Stomach (tissue), 8 donors: ENCODE measurements at regions not wholly inside any gene's neighbourhood (a gene's known extent, or its start where the extent isn't known, plus 50 kb on each side); places are given as distances from the start of the nearest gene placed in this dataset.

ENCODE experiments used
- DNase-seq, 2 donors: peaks; one replicate each; pipeline versions ENCODE4 v3.0.0 to v3.0.0-alpha.2; 2013 to 2019
- H3K27ac ChIP-seq, 5 donors: fragments of 200-600 bp in 4 of 5; sonication (generic) in 4 of 5; one replicate each; pipeline ENCODE4 v1.5.1; 2013 to 2019; ENCODE audit warnings: mild to moderate bottlenecking in 1 of 5, moderate library complexity in 1 of 5
- H3K27me3 ChIP-seq, 3 donors: fragments of 200-600 bp; sonication (generic); one replicate each; pipeline ENCODE4 v1.5.1; 2017 to 2019; ENCODE audit warnings: mixed run types in 1 of 3
- H3K36me3 ChIP-seq, 4 donors: fragments of 200-600 bp; sonication (generic); 1 replicate in 3 of 4; 2 replicates in 1 of 4; pipeline ENCODE4 v1.5.1; 2016 to 2019
- H3K4me1 ChIP-seq, 4 donors: fragments of 200-600 bp; sonication (generic); one replicate each; pipeline ENCODE4 v1.5.1; 2016 to 2019
- H3K4me3 ChIP-seq, 4 donors: fragments of 200-600 bp; sonication (generic) in 3 of 4; one replicate each; pipeline ENCODE4 v1.5.1; 2016 to 2019; ENCODE audit warnings: mild to moderate bottlenecking in 1 of 4
- H3K9me3 ChIP-seq, 4 donors: fragments of 200-600 bp; sonication (generic); one replicate each; pipeline ENCODE4 v1.5.1; 2016 to 2019
- CTCF ChIP-seq, 7 experiments: fragments of 450-650 bp in 4 of 7; fragments of 200-600 bp in 3 of 7; sonication (generic) in 3 of 7; IDR thresholded peaks; one replicate each; pipeline ENCODE4 v1.5.1; 2016 to 2019; ENCODE audit warnings: antibody characterized with exemption in 7 of 7, control low read depth in 2 of 7, mild to moderate bottlenecking in 1 of 7
- EP300 ChIP-seq: sonication (generic); formaldehyde crosslinking; IDR thresholded peaks from one replicate; pipeline ENCODE4 v1.6.1; 2017; ENCODE audit warnings: antibody characterized with exemption
- POLR2A ChIP-seq, 4 donors: fragments of 450-650 bp; IDR thresholded peaks; one replicate each; pipeline ENCODE4 v1.6.1; 2016; ENCODE audit warnings: antibody characterized with exemption in 4 of 4, control low read depth in 2 of 4, mild to moderate bottlenecking in 1 of 4, moderate library complexity in 1 of 4
- POLR2AphosphoS5 ChIP-seq, 3 donors: sonication (generic); formaldehyde crosslinking; IDR thresholded peaks; one replicate each; pipeline ENCODE4 v1.6.1; 2016; ENCODE audit warnings: antibody characterized with exemption in 3 of 3
- whole genome bisulfite sequencing, 5 donors: extraction: QIAGEN DNeasy Blood & Tissue Kit in 3 of 5; methylation state at CpG; one replicate each; pipeline versions ENCODE4 v1.1.5 to v1.1.7; 2013 to 2018; 5-methylcytosine and 5-hydroxymethylcytosine counted together
- intact Hi-C: fragments of 100-400 bp; cut with DNase I; formaldehyde crosslinking; loops from one replicate; pipeline ENCODE4 v1.15.1; 2023; ENCODE audit warnings: low total_unique reads
- donor health status: healthy with polysubstance abuse.
- donor health status: Bipolar disorder and iron deficiency.
- donor health status: healthy.

- no peak overlapping the region for H3K27ac ChIP-seq
- intact Hi-C loops, result no loop called here
- DNase-seq, result peak in 1 of 2 donors; percentile 30
- no peak overlapping the region for H3K4me3 ChIP-seq
- 15 to 34% (median 28%) methylated on average over 1 of the region's 1 CpG for WGBS, 5 donors
- H3K36me3 ChIP-seq, result no peaks in the 10 kb centered on the region
- H3K27me3 ChIP-seq, result no peaks in the 10 kb centered on the region
- peaks cover 0 to 9% (median 5%) of the 10 kb centered on the region in 4 donors for H3K9me3 ChIP-seq
- no peak for TF ChIP-seq POLR2A (IDR thresholded peaks at IDR 0.05)
- no peak for TF ChIP-seq EP300
- no peaks in the 10 kb centered on the region for H3K4me1 ChIP-seq
Measured at GRCh38 chr11:116294630-116295029, 478.2 kb downstream of the BUD13 start.

DNA sequence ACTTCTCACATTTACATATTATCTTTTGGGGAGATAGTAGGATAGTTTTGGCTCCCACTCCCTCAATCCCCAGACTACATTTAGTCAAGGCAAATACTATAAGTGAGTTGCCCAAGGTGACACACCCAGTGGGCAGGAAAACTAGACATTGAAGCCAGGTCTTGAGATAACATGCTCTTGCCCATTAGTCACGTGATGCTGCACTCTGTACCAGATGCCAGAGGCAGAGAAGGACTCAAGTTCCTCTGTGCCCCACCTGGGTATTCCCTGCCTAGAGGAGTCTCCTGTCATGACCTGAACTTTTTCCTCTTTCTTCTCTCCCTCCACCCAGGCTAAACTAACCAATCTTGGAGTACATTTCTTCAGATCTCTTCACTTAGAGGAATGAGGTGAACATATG lies 484.9 kb downstream of the BUD13 start:
- WGBS, 5 donors, result 19 to 63% (median 25%) methylated on average over 1 of the region's 1 CpG
- H3K9me3 ChIP-seq, result peaks cover 0 to 16% (median 12%) of the 10 kb centered on the region in 4 donors
- intact Hi-C loops, result no loop called here
- H3K36me3 ChIP-seq, result no peaks in the 10 kb centered on the region
- H3K27ac ChIP-seq, result no peak overlapping the region
- H3K4me1 ChIP-seq, result no peaks in the 10 kb centered on the region
- H3K4me3 ChIP-seq, result no peak overlapping the region
- no peak for DNase-seq
- H3K27me3 ChIP-seq, result no peaks in the 10 kb centered on the region
- TF ChIP-seq EP300 (no peak), POLR2AphosphoS5 (IDR thresholded peaks at IDR 0.05) (no peak), POLR2A (IDR thresholded peaks at IDR 0.05) (no peak), CTCF (IDR thresholded peaks at IDR 0.05) (no peak)

DNA sequence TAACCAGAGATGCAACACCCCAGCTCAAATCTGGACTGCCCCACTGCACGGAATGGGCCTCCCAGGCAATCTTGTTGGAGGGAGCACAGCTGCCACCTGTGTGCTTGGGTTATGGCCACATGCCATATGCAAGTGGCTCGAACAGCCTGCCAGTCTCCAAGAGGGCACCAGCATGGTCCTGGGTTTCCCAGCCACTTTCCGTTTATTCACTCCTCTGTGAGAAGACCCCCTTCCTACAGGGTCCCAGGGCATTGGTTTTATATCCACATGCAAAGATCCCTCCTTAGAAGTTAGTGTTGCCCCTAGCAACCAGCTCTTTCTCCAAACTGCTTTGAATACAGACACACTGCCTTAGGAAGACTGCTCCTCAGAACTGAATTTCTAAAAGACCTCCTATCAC lies 487.8 kb downstream of the BUD13 start:
- no peak overlapping the region for H3K4me3 ChIP-seq
- no peak for DNase-seq
- 51 to 69% (median 62%) methylated on average over 3 of the region's 3 CpGs for WGBS, 5 donors
- intact Hi-C loops, result no loop called here
- peaks cover 0 to 11% (median 10%) of the 10 kb centered on the region in 4 donors for H3K9me3 ChIP-seq
- H3K27ac ChIP-seq, result no peak overlapping the region
- H3K36me3 ChIP-seq, result no peaks in the 10 kb centered on the region
- TF ChIP-seq POLR2A (IDR thresholded peaks at IDR 0.05) (no peak), EP300 (no peak), CTCF (IDR thresholded peaks at IDR 0.05) (no peak), POLR2AphosphoS5 (IDR thresholded peaks at IDR 0.05) (no peak)
- H3K27me3 ChIP-seq, result no peaks in the 10 kb centered on the region
- no peaks in the 10 kb centered on the region for H3K4me1 ChIP-seq

GRCh38 chr11:116283300-116283699 lies 489.5 kb downstream of the BUD13 start:
- Histone ChIP-seq H3K27ac (no peak overlapping the region), H3K4me3 (no peak overlapping the region), H3K4me1 (no peaks in the 10 kb centered on the region), H3K9me3 (no peaks in the 10 kb centered on the region), H3K36me3 (no peaks in the 10 kb centered on the region), H3K27me3 (no peaks in the 10 kb centered on the region)
- intact Hi-C loops, result no loop called here
- WGBS, 5 donors, result 76 to 90% (median 85%) methylated on average over 3 of the region's 3 CpGs
- no peak for DNase-seq
- no peak for TF ChIP-seq CTCF (IDR thresholded peaks at IDR 0.05)
- no peak for TF ChIP-seq POLR2AphosphoS5 (IDR thresholded peaks at IDR 0.05)
- TF ChIP-seq EP300, result no peak
- TF ChIP-seq POLR2A (IDR thresholded peaks at IDR 0.05), result no peak

DNA sequence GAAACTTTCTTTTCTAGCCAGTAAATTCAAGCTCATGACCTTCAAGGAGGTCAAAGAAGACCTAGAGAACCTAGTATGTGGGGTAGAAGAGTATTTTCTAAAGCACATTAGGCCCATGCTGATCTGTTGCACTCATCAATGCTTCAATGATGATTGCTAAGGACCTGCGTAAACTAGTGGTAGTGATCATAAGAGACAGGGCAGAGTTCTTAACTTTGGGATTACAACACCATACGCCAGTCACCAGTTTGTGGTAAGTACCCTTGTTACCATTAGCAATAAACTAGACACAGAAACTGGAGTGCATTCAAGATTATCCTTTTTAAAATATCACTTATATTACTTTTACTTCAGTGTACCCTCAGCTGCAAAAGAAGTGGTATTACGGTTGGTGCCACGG lies 490.3 kb downstream of the BUD13 start:
- Histone ChIP-seq H3K4me3 (no peak overlapping the region), H3K4me1 (no peaks in the 10 kb centered on the region), H3K36me3 (no peaks in the 10 kb centered on the region), H3K27me3 (no peaks in the 10 kb centered on the region), H3K27ac (no peak overlapping the region), H3K9me3 (no peaks in the 10 kb centered on the region)
- no peak for DNase-seq
- TF ChIP-seq CTCF (IDR thresholded peaks at IDR 0.05) (no peak), EP300 (no peak), POLR2A (IDR thresholded peaks at IDR 0.05) (no peak), POLR2AphosphoS5 (IDR thresholded peaks at IDR 0.05) (no peak)
- WGBS, 5 donors, result 87 to 92% (median 88%) methylated on average over 4 of the region's 4 CpGs
- intact Hi-C loops, result no loop called here
